Activated T-helper 17 cell treated with anti-CD3 and anti-CD28 coated beads, Interleukin-2, amount 50 U/mL, for 72 hours (primary cell): ENCODE measurements at regions not wholly inside any gene's neighbourhood (a gene's known extent, or its start where the extent isn't known, plus 50 kb on each side); places are given as distances from the start of the nearest gene placed in this dataset.

Source experiments
- ATAC-seq: fragments of 150-1000 bp; cut with Tn5 transposase; replicated peaks from 2 replicates; pipeline ENCODE4 v1.10.0; 2021; ENCODE audit warnings: mild to moderate bottlenecking, moderate library complexity
- H3K27ac Mint-ChIP-seq: one replicate; pipeline ENCODE4 v1.8.0; 2022; ENCODE audit warnings: mixed read lengths
- H3K27me3 Mint-ChIP-seq: one replicate; pipeline ENCODE4 v1.8.0; 2022; ENCODE audit warnings: mixed read lengths
- H3K36me3 Mint-ChIP-seq: one replicate; pipeline ENCODE4 v1.8.0; 2022; ENCODE audit warnings: low read depth, mild to moderate bottlenecking, mixed read lengths
- H3K4me1 Mint-ChIP-seq: one replicate; pipeline ENCODE4 v1.8.0; 2022; ENCODE audit warnings: mixed read lengths
- H3K4me3 Mint-ChIP-seq: one replicate; pipeline ENCODE4 v1.8.0; 2022; ENCODE audit warnings: mild to moderate bottlenecking, mixed read lengths
- H3K9me3 Mint-ChIP-seq: one replicate; pipeline ENCODE4 v1.8.0; 2022; ENCODE audit warnings: mixed read lengths

DNA sequence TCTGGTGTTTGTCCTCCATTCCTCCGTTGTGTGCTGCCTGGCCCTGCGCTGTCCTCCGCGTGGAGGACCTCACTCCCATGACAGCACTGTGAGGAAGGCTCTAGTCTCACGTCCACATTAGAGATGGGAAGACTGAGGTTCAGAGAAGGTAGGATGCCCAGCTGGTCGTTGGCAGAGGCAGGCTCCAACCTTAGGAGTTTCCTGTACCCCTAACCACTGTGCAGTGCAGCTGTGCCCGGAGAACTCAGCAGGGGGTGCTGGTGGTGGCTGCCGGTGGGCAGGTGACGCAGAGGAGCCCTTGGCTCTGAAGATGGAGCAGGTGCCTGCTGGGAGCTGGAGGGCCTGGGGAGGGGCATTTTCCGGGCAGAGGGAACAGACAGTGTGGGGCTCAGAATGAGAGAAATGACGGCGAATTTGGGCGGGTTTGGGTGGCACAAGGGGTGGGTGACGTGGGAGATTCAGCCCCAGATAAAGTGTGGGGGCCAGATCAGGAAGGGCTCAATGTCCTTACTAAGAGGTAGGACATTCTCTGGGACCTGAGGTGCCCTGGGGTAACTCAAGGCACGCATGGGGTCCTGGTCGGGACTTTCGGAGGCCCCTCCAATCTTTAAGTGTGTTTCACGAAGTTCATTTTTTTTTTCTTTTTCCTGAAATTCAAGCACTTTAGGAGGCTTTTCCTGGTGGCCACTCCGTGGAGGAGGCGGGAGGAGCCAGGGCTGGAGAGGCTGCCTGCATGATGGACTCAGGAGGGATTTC lies 535.0 kb downstream of the TBC1D22A start:
- Mint-ChIP-seq H3K27ac (no peak overlapping the region), H3K4me3 (no peak overlapping the region), H3K27me3 (peaks cover 12% of the 10 kb centered on the region), H3K36me3 (no peaks in the 10 kb centered on the region), H3K9me3 (no peaks in the 10 kb centered on the region), H3K4me1 (no peaks in the 10 kb centered on the region)
- ATAC-seq = no peak

DNA sequence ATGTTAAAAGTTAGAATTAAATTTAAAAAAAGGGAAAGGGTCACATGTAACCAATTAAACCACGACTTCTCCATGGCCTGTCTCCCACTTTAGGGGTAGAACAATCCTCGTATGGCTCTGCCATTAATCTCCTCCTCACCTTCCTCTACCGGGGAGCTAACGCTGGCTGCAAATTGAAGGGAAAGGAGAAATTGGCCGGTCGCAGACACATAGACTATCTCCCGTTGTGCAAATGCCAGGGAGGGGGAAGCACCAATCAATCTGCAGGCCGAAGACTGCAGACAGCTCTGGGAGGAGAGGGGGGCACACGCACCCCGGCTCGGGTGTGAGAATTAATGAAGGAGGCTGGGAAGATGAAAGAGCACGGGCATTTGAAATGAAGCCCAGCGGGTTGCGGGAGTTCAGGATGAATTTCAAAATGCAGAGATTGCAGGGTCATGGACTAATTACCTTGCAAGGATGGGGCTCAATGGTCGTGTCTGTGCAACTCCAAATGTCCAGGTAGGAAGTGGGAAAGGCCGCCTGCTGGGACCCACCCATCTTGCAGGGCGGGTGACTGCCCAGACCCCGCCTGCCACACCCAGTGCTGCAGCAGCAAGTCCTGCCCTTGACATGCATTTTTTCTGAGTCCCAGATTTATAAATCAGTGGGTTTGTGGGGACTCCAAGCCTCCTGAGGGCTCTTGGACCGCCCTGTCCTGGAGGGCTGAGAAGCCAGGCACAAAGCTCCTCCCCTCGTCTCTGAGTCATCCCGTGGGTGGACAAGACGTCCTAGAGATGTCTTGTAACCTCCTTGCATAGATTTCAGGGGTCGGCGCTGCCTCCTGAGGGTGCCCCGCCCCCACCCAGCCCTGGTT lies 534.2 kb downstream of the TBC1D22A start:
- H3K9me3 Mint-ChIP-seq = no peaks in the 10 kb centered on the region
- no peak overlapping the region for H3K27ac Mint-ChIP-seq
- peaks cover 9% of the 10 kb centered on the region for H3K27me3 Mint-ChIP-seq
- H3K36me3 Mint-ChIP-seq = no peaks in the 10 kb centered on the region
- no peak for ATAC-seq
- no peak overlapping the region for H3K4me3 Mint-ChIP-seq
- no peaks in the 10 kb centered on the region for H3K4me1 Mint-ChIP-seq

DNA sequence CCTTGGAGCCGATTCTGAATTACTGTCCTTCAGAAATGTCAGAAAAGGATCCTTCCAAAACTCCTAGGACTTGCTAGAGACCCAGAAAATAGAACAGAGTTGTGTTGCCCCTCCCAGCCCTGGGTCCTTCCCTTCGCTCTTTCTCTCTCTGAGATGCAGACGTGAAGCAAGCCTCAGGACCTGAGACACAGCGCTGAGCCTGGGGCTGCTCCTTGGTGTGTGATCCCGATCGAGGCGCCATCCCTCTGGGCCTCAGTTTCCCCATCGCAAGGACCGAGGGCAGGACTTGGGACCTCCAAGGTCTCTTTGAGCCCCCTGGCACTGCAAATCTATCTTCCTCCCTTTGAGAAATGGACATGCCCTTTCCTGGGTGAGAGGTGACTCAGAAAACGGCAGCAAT lies 533.5 kb downstream of the TBC1D22A start:
- peaks cover 8% of the 10 kb centered on the region for H3K27me3 Mint-ChIP-seq

DNA sequence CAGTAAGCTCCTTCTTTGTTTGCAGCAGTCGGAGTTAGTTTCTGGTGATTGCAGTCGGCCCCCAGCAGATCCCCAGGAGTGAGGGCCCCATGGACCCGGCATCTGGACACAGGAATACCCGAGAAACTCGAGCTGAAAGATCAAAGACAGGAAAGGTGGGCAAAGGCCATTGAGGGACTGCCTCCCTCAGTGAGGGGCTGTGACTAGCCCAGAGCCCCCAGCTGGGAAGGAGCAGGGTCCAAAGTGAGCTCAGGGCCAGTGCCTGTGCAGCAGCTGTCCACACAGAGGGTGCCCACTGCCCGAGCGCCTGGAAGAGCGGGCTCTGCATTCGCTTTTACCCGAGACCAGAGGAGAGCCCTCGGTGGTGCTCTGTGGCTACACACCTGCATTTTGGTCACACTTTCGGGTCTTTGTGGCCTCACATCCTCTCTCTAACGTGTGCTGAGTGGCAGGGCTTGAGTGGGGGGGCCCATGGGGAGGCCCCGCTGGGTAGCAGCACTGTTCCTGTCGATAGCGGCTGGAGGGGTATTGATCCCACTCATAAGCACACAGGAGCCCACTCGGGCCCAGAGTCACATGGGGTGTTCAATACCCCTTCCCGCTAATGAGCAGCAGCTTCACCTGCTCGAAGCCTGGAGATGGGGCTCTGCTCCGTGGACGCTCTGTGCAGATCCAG lies 532.9 kb downstream of the TBC1D22A start:
- Mint-ChIP-seq H3K36me3 (no peaks in the 10 kb centered on the region), H3K27me3 (peaks cover 8% of the 10 kb centered on the region), H3K4me1 (no peaks in the 10 kb centered on the region), H3K27ac (no peak overlapping the region), H3K9me3 (no peaks in the 10 kb centered on the region), H3K4me3 (no peak overlapping the region)
- ATAC-seq = no peak

More for the DNA sequence above, 533.5 kb downstream of the TBC1D22A start:
- Mint-ChIP-seq H3K9me3 (no peaks in the 10 kb centered on the region), H3K4me1 (no peaks in the 10 kb centered on the region), H3K36me3 (no peaks in the 10 kb centered on the region), H3K27ac (no peak overlapping the region), H3K4me3 (no peak overlapping the region)
- ATAC-seq = no peak

DNA sequence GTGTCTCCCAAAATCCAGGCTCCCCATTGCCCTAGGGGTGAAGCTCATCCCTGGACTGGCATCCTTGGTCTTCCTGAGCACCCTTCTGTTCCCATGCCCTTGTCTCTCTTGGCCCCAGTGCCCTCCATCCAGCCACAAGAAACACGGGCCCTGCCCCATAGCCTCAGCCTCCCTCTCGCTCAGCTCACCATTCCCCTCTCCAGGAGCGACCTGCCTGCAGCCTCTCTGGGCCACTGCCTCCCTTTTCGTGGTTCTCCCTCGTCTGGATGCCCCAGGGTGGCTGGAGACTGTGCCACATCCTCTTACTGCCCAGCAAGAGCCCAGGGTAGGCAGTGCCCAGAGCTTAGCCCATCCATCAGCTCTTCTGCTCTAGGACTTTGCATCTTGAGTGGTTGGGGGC lies 532.1 kb downstream of the TBC1D22A start:
- Mint-ChIP-seq H3K27me3 (peaks cover 6% of the 10 kb centered on the region), H3K4me3 (no peak overlapping the region), H3K36me3 (no peaks in the 10 kb centered on the region), H3K27ac (no peak overlapping the region), H3K4me1 (no peaks in the 10 kb centered on the region), H3K9me3 (no peaks in the 10 kb centered on the region)
- no peak for ATAC-seq

DNA sequence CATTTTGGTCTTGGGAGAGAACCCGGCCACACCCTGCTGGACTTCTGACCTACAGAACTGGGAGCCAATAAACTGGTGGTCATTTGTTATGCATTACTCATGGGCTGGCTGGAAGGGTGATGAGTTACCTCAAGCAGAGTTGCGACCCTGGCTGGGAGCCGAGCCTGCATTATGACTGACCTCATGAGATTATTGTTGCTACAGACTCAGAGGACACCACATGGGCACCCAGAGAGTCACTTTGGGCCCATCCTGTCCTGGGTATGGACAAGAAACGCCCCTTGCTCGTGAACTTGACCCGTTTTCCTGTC lies 531.7 kb downstream of the TBC1D22A start:
- H3K9me3 Mint-ChIP-seq = no peaks in the 10 kb centered on the region
- H3K27me3 Mint-ChIP-seq = peaks cover 6% of the 10 kb centered on the region
- H3K27ac Mint-ChIP-seq = no peak overlapping the region
- H3K4me1 Mint-ChIP-seq = no peaks in the 10 kb centered on the region
- no peak for ATAC-seq
- no peaks in the 10 kb centered on the region for H3K36me3 Mint-ChIP-seq
- no peak overlapping the region for H3K4me3 Mint-ChIP-seq

DNA sequence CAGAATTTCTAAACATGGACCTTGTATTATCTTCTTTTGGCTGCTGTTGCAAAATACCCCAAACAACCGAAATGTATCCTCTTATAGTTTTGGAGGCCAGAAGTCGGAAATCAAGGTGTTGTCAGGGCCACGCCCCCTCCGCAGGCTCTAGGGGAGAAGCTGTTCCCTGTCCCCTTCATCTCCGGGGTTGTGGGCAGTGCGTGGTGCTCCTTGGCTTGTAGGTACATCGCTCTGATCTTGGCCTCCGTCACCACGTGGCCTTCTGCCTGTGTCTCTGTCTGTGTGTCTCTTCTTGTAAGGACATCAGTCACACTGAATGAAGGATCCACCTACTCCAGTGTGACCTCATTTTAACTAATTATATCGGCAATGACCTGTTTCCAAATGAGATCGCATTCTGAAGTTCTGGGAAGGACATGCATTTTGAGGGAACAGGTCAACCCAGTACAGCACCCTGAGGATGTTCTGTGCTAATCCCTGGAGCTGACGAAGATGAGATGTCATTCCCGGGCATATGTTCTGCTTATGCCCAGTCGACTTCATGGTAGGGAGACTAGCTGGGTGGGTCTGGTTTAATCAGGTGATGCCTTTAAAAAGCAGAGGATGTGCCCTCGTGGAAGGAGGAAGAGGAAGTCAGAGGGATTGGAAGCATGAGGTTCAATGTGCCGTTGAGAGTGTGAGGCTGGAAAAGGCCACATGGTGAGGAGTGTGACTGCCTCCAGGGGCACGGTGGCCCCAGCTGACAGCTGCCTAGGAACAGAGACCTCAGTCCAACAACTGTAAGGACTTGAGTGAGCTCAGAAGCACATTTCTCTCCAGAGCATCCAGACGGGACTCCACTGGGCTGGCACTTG lies 531.1 kb downstream of the TBC1D22A start:
- Mint-ChIP-seq H3K27ac (no peak overlapping the region), H3K4me1 (no peaks in the 10 kb centered on the region), H3K27me3 (peaks cover 6% of the 10 kb centered on the region), H3K9me3 (no peaks in the 10 kb centered on the region), H3K4me3 (no peak overlapping the region), H3K36me3 (no peaks in the 10 kb centered on the region)
- no peak for ATAC-seq

DNA sequence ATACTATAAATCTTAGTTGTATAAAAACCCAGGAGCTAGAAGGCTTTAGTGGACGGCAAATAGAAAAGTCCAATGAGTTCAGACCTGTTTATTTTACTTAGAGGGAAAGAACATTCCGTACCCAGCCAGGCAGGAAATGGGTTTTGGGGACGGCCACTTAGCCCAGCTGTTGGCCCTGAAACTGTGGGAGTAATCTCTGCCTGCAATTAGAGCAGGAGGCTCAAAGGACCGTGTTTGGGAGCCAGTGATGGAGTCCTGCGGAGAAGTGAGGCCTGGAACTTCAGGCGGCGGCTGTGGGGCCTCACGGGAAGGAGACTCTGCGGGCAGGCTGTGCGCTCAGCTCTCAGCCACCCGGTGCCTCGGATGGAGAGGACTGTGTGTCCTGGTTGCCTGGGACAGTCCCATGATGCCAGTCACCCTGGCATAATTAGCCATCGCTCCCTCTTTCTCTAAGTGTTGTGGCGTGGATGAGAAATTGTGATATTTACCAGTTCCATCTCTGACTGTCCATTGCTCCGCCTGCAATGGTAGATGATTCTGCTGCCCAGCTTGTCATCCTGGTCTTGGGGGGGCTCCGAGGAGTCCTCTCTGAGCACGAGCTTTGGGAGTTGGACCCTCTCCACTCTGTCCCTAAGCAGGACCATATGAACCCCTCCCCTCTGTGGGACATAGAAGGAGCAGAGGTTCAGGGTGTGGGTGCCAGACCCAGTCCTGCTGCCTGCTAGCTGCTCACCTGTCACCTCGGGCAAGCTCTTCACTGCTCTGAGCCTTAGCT lies 530.3 kb downstream of the TBC1D22A start:
- Mint-ChIP-seq H3K27me3 (peaks cover 14% of the 10 kb centered on the region), H3K4me1 (no peaks in the 10 kb centered on the region), H3K9me3 (no peaks in the 10 kb centered on the region), H3K27ac (no peak overlapping the region), H3K36me3 (no peaks in the 10 kb centered on the region), H3K4me3 (no peak overlapping the region)
- ATAC-seq = no peak

DNA sequence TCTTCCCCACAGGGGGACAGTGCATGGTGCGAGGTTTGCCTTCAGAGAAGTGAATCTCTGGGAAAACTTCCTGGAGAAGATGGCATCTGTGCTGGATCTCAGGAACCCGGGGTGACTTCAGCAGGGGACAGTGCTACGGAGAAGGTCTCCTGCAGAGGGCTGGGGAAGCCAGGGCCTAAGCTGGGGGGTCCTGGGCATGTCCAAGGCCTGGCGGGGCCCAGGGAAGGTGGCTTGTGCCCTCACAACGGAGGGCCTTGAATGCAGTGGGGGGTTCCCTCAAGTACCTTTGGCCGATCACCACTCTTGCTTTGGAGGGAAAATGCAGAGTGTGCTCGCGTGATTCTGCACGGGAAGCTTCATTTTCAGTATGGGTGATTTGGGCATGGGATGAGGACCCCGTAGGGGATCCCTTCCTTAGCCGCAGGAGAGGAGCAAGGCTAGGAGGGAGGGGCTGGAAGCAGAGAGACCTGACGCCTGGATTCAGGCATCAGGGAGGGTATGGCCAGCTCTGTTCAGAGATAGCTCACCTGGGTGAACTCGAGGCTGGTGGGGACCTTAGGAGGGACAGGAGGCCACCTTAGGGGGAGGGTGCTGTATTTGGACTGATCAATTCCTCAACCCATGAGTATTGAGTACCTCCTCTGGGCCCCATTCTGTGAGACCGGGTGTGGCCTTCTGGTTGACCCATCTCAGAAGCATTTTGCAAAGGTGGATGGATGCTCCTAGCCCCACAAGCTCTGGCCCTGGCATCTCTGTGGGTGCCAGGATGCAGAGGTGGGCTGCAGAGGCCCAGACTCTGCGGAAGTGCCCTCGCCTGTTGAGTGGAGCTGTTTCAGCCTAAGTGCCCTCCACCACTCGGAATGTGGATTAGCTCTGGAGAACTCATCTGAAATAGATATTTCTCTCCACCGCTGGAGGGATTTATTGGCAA lies 529.4 kb downstream of the TBC1D22A start:
- no peaks in the 10 kb centered on the region for H3K9me3 Mint-ChIP-seq
- no peak for ATAC-seq
- no peaks in the 10 kb centered on the region for H3K4me1 Mint-ChIP-seq
- H3K4me3 Mint-ChIP-seq = no peak overlapping the region
- H3K27me3 Mint-ChIP-seq = peaks cover 15% of the 10 kb centered on the region
- H3K27ac Mint-ChIP-seq = no peak overlapping the region
- no peaks in the 10 kb centered on the region for H3K36me3 Mint-ChIP-seq

DNA sequence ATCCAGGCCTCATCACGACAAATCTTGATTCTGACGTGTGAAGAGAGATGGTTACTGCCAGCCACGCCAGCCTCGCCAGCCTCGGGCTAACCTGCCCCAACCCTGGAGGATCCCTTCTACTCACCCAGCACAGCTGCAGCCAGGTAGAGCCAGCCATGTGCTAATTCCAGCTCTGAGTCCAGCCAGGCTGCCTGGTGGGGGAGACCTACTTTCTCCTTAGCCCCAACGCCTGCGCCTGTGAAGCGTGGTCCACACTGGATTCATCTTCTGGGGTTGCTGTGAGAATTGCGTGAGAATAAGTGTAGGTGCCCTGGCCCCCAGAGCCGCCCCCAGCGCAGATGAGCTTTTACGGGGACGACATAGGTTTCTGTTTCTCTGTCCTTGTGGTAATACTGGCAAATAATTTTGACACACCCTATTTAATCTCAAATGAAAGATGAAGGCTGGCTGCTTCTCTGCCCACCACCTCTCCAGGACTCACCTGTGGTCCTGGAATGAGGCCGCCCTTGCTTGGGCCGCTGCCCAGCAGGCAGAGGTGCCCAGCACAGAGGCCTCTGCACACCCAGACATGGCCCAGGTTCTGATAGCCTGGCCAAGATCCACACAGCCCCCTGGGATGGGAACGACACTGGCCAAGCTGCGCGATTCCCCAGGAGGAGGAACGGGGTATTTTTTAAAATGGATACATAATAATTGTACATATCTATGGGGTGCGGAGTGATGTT lies 528.4 kb downstream of the TBC1D22A start:
- H3K4me1 Mint-ChIP-seq = no peaks in the 10 kb centered on the region
- no peak overlapping the region for H3K4me3 Mint-ChIP-seq
- H3K36me3 Mint-ChIP-seq = no peaks in the 10 kb centered on the region
- H3K9me3 Mint-ChIP-seq = no peaks in the 10 kb centered on the region
- peaks cover 12% of the 10 kb centered on the region for H3K27me3 Mint-ChIP-seq
- ATAC-seq = no peak
- H3K27ac Mint-ChIP-seq = no peak overlapping the region

DNA sequence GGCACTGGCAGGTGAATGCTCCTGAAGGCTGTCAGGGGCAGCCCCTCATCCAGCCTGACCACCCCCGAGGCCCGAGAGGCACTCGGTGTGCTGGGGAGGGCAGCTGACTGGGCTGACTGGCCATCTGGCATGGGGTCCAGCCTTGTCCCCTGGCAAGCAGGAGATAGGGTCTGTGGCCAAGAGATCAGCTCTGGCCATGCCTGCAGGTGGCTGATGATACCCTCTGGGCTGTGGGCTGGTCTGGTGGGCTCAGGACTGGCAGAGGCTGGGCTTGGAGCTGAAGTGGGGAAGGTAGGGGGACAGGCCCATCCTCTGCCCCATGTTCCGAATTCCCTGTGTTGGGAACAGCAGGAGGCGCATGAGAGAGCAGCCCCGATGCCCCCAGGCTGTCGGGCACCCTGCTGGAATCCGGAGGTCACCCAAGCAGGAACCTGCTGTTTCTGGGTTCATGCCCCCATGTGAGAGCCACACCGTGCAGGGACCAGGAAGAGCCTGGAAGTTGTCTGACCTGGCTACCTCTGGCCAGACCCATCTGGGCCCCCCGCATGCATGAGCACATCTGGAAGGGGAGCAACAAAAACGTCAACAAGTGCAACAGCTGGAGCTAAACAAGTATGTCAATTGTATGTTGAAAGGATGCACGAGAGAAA lies 527.0 kb downstream of the TBC1D22A start:
- H3K27ac Mint-ChIP-seq = no peak overlapping the region
- H3K9me3 Mint-ChIP-seq = no peaks in the 10 kb centered on the region
- H3K4me1 Mint-ChIP-seq = no peaks in the 10 kb centered on the region
- H3K4me3 Mint-ChIP-seq = no peak overlapping the region
- ATAC-seq = no peak
- peaks cover 12% of the 10 kb centered on the region for H3K27me3 Mint-ChIP-seq
- H3K36me3 Mint-ChIP-seq = no peaks in the 10 kb centered on the region

DNA sequence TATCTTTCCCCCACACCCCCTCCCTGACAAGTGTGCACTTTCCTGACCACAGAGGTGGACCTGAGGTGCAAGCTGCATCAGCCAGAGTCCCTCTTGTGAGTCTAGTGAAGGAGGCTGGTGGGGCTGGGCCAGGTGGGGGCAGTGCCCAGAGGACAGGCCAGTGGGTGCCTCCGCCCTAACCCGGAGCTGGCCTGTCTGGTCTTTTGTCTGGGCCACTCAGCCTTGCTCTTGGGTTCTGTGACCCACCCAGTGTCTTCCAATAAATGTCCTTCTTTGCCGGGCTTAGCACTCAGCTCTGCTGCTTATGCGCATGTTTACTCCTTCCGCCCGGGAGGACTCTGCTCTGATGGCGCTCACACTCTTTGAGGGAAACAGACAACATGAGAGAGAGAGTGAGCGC lies 526.2 kb downstream of the TBC1D22A start:
- no peaks in the 10 kb centered on the region for H3K36me3 Mint-ChIP-seq
- no peak overlapping the region for H3K27ac Mint-ChIP-seq
- ATAC-seq = no peak
- H3K27me3 Mint-ChIP-seq = peaks cover 10% of the 10 kb centered on the region
- H3K4me1 Mint-ChIP-seq = no peaks in the 10 kb centered on the region
- H3K4me3 Mint-ChIP-seq = no peak overlapping the region
- no peaks in the 10 kb centered on the region for H3K9me3 Mint-ChIP-seq
